ENCODE measurements at regions not wholly inside any gene's neighbourhood (a gene's known extent, or its start where the extent isn't known, plus 50 kb on each side); places are given as distances from the start of the nearest gene placed in this dataset.

DNA sequence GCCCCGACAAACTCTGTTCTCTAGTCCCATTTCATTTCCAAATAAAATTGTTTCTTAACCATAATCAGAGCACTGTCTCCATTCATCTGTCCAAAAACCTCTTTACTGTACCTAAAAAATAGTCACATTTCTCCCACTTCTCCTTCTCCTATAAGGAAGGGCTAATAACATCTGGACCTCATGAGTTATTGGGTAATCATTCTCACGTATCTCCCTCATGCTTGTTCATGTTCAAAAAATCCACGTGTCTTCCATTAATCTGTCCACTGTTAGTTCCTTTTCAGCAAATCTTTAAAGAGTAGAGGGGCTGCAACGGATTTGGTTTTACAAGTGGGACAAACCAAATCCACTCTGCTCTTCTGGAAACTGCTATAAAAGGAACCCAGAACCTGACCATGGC, 1418.8 kb downstream of the MRPL39 start:
- TF ChIP-seq, protein P1, sequence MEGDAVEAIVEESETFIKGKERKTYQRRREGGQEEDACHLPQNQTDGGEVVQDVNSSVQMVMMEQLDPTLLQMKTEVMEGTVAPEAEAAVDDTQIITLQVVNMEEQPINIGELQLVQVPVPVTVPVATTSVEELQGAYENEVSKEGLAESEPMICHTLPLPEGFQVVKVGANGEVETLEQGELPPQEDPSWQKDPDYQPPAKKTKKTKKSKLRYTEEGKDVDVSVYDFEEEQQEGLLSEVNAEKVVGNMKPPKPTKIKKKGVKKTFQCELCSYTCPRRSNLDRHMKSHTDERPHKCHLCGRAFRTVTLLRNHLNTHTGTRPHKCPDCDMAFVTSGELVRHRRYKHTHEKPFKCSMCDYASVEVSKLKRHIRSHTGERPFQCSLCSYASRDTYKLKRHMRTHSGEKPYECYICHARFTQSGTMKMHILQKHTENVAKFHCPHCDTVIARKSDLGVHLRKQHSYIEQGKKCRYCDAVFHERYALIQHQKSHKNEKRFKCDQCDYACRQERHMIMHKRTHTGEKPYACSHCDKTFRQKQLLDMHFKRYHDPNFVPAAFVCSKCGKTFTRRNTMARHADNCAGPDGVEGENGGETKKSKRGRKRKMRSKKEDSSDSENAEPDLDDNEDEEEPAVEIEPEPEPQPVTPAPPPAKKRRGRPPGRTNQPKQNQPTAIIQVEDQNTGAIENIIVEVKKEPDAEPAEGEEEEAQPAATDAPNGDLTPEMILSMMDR (IDR thresholded peaks at IDR 0.05): no peak
- no peak for TF ChIP-seq POLR2A (IDR thresholded peaks at IDR 0.05)

Data from lower leg skin (tissue), 3 donors.